Kidney epithelial cell (primary cell): ENCODE measurements at regions not wholly inside any gene's neighbourhood (a gene's known extent, or its start where the extent isn't known, plus 50 kb on each side); places are given as distances from the start of the nearest gene placed in this dataset.
A peak's percentile ranks its signal among the peaks of the same experiment; 100 is the strongest.

Experiments used
- DNase-seq: peaks from one replicate; pipeline ENCODE4 v3.0.0-alpha.2; 2010; ENCODE audit warnings: low read depth
- H3K27me3 ChIP-seq: 2 replicates; pipeline ENCODE4 v1.6.0; 2011; ENCODE audit warnings: low read length; ENCODE audit not compliant: control insufficient read depth, insufficient read depth
- H3K36me3 ChIP-seq: 2 replicates; pipeline ENCODE4 v1.5.1; 2011; ENCODE audit warnings: low read length; ENCODE audit not compliant: control insufficient read depth, insufficient read depth
- H3K4me3 ChIP-seq: 2 replicates; pipeline ENCODE4 v1.5.1; 2011; ENCODE audit warnings: low read depth, mild to moderate bottlenecking, control low read depth, low read length
- CTCF ChIP-seq: IDR thresholded peaks from 2 replicates; pipeline ENCODE4 v1.5.1; 2011; ENCODE audit warnings: mild to moderate bottlenecking, moderate library complexity, low read length, control low read depth, inconsistent platforms; ENCODE audit not compliant: insufficient read depth, poor library complexity, severe bottlenecking

- no peak for TF ChIP-seq CTCF
Observed at GRCh38 chr5:174839196-174839595, 114.8 kb downstream of the MSX2 start.

DNA sequence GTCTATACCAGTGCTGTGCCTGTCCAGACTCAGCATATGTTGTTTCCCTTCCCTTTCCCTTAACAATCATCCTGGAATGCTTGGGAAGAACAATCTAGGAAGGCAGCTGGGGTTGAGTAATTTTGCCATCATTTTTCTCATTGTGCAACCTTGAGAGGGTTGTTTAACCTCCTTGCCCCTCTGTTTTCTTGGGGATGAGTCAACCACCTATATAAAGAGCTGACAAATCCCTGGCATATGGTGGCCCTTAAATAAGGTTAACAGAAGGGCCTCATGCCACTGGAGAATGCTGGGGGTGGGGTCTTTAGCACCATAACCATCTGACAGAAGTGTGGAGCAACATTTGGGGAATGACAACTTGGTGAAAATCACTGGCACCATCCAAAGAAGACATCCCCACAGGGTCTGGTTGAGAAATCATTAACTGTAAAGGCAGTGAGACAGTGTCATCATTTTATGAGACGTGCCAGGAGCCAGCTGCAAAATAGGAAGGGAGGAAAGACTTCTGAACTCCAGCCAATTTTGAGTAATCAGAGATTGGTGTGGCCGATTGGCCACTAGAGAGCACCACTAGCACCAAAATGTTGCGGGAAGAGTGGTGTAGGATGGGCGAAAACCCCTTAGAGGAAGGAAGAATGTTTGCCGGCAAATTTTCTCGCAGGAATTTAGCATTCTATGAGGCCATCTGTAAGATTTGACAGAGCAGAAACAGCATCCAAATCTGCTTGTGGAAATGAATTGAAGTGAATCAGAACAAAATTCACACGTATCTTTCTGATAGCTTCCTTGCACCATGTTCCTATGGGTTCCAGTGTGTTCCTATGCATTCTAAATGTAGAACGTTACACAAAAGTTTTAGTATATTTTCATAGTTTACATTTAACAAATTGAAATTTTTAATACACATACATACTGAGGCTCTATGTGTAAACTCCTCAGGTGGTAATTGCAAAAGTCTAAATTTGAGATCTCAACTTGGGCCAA lies 113.8 kb downstream of the MSX2 start:
- Histone ChIP-seq H3K36me3 (no peaks in the 10 kb centered on the region), H3K4me3 (no peak overlapping the region), H3K27me3 (no peaks in the 10 kb centered on the region)
- DNase-seq, result peak; percentile 14
- no peak for TF ChIP-seq CTCF

More at GRCh38 chr5:174839196-174839595, 114.8 kb downstream of the MSX2 start:
- Histone ChIP-seq H3K4me3 (no peak overlapping the region), H3K36me3 (no peaks in the 10 kb centered on the region), H3K27me3 (no peaks in the 10 kb centered on the region)
- DNase-seq, result no peak

DNA sequence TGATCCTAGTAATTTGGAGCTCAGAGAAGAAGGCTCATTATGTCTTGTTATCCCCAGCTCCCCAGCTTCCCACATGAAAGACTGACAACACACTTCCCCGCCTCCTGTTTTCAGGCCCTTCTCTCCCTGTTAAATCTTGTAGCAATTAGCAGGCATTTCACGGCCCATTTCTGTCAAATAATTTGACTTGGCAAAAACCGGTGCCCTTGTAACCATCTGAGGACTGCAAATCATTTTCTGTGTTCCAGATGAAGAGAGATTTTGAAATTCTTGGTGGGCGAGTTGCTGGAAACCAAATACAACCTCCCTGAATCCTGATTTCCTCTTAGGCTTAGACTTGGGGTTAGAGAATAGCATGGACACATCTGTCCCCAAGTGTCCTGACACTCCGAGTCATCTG lies 109.7 kb downstream of the MSX2 start:
- TF ChIP-seq CTCF, result no peak
- DNase-seq, result no peak
- H3K36me3 ChIP-seq, result no peaks in the 10 kb centered on the region
- no peak overlapping the region for H3K4me3 ChIP-seq
- no peaks in the 10 kb centered on the region for H3K27me3 ChIP-seq

DNA sequence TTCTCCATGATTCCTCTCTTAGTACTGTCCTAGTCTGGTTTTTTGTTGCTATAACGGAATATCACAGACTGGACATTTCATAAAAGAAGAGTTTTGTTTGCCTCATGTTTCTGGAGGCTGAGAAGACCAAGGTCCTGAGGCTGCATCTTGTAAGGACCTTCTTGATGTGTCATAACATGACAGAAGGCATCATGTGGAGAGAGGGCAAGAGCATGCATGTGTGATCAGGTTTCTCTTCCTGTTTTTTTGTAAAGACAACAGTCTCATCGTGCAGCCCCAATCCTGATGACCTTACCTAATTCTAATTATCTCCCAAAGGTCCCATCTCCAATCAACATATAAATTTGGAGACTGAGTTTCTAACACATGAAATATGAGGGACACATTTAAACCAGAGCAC lies 108.4 kb downstream of the MSX2 start:
- no peak for DNase-seq

GRCh38 chr5:174832025-174832424 lies 107.6 kb downstream of the MSX2 start:
- H3K36me3 ChIP-seq, result no peaks in the 10 kb centered on the region
- no peak for DNase-seq
- no peak for TF ChIP-seq CTCF
- no peak overlapping the region for H3K4me3 ChIP-seq
- no peaks in the 10 kb centered on the region for H3K27me3 ChIP-seq

More for the DNA sequence above, 108.4 kb downstream of the MSX2 start:
- H3K36me3 ChIP-seq, result no peaks in the 10 kb centered on the region
- no peak for TF ChIP-seq CTCF
- no peak overlapping the region for H3K4me3 ChIP-seq
- no peaks in the 10 kb centered on the region for H3K27me3 ChIP-seq
